ENCODE measurements at regions not wholly inside any gene's neighbourhood (a gene's known extent, or its start where the extent isn't known, plus 50 kb on each side); places are given as distances from the start of the nearest gene placed in this dataset.

DNA sequence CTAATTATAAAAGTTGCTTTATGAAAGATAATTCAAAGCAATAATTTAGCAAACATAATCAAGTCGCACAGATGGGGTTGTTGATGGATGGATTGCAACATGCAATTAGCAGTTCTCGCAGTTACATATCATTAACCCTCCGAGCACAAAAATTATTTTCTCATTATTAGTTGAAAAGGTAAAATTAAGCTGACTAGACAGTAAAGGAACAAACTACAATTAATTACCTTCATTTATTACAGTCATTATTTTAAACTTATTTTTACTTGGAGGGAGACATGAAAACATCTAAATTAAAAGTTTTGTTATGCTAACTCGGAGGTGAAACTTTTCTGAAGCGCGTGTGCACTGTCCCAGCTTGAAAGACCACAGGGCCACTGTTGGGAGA, 146.9 kb downstream of the PHETA1 start:
- no peaks in the 10 kb centered on the region for H3K36me3 ChIP-seq
- DNase-seq (no peak), ATAC-seq (ENCODE audit: low FRiP score in 2 of 2) (no peak)
- H3K4me3 ChIP-seq: no peak overlapping the region
- no peaks in the 10 kb centered on the region for H3K4me1 ChIP-seq
- H3K27me3 ChIP-seq: no peaks in the 10 kb centered on the region
- H3K9me3 ChIP-seq: no peaks in the 10 kb centered on the region
- H3K27ac ChIP-seq: no peak overlapping the region
- 69 to 70% methylated on average over 6 of the region's 6 CpGs for WGBS, 2 donors
- no peak for TF ChIP-seq POLR2A (IDR thresholded peaks at IDR 0.05)
- no peak for TF ChIP-seq POLR2AphosphoS5 (IDR thresholded peaks at IDR 0.05)
- TF ChIP-seq, protein P1, sequence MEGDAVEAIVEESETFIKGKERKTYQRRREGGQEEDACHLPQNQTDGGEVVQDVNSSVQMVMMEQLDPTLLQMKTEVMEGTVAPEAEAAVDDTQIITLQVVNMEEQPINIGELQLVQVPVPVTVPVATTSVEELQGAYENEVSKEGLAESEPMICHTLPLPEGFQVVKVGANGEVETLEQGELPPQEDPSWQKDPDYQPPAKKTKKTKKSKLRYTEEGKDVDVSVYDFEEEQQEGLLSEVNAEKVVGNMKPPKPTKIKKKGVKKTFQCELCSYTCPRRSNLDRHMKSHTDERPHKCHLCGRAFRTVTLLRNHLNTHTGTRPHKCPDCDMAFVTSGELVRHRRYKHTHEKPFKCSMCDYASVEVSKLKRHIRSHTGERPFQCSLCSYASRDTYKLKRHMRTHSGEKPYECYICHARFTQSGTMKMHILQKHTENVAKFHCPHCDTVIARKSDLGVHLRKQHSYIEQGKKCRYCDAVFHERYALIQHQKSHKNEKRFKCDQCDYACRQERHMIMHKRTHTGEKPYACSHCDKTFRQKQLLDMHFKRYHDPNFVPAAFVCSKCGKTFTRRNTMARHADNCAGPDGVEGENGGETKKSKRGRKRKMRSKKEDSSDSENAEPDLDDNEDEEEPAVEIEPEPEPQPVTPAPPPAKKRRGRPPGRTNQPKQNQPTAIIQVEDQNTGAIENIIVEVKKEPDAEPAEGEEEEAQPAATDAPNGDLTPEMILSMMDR (IDR thresholded peaks at IDR 0.05): no peak
- TF ChIP-seq EP300 (IDR thresholded peaks at IDR 0.05): no peak

DNA sequence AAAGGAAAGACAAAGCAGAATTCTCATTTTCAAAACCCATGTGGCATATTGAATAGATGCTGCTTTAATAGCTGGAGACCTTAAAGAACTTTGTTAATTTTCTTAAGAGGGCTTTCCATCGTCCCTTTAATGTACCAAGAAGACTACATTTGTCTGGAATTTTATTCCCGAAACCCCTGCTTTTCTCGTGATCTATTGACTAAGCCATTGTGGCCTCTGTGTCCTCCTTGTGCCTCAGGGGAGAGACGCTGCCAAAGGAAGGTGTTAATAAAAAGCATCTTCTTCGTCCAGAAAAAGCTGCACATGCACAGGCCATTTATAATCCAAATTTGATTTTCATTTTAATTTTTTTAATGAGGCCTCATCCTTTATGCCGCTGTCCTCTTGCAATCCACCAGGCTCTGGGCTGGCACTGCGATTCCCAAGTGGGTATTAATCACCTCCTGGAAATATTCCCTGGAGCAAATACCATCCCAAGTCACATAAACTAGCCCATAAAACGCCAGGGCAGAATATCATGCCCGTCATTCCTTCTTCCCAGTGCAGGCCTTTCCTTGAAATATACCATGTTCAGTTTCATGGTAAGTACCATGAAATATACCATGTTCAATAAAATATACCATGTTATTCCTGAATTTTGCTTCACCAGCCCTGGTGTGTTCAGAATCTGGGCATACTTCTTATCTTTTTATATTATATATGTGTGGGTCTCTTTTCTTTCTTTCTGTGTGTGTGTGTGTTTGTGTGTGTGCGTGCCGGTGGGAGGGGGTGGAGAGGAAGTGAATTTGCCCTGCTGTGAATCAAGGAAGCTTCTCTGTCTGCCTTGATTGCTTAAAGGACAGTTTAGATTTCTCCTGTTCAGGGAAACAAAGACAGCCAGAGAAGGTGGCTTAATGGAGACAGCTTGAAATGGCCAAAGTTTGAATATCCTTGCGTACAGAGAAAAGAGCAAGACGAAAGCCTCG, 147.6 kb downstream of the PHETA1 start:
- DNase-seq (no peak), ATAC-seq (ENCODE audit: low FRiP score in 2 of 2) (no peak)
- Histone ChIP-seq H3K4me1 (no peaks in the 10 kb centered on the region), H3K4me3 (no peak overlapping the region), H3K27ac (no peak overlapping the region), H3K9me3 (no peaks in the 10 kb centered on the region), H3K27me3 (no peaks in the 10 kb centered on the region), H3K36me3 (no peaks in the 10 kb centered on the region)
- WGBS, 2 donors: 65 to 71% methylated on average over 14 of the region's 14 CpGs
- TF ChIP-seq, protein P1 (IDR thresholded peaks at IDR 0.05): no peak
- TF ChIP-seq POLR2A (IDR thresholded peaks at IDR 0.05): no peak
- no peak for TF ChIP-seq EP300 (IDR thresholded peaks at IDR 0.05)
- TF ChIP-seq POLR2AphosphoS5 (IDR thresholded peaks at IDR 0.05): no peak

DNA sequence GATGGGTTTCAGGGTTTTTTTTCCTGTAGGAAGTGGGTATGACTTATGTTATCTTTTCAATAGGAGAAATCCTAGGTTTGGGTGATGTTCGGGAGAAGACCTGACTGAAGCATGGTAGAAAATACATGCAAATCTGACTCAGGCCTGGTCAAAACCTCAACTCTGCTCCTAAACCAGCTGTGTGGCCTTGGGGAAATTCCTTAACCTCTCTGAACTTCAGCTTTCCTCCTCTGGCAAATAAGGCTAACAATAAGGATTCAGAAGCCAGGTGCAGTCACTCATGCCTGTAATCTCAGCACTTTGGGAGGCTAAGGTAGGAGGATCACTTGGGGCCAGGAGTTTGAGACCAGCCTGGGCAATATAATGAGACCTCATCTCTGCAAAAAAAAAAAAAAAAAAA, 148.5 kb downstream of the PHETA1 start:
- no peak for ATAC-seq (ENCODE audit: low FRiP score in 2 of 2)
- Histone ChIP-seq H3K4me3 (no peak overlapping the region), H3K36me3 (no peaks in the 10 kb centered on the region), H3K27me3 (no peaks in the 10 kb centered on the region), H3K9me3 (no peaks in the 10 kb centered on the region), H3K27ac (no peak overlapping the region), H3K4me1 (no peaks in the 10 kb centered on the region)
- DNase-seq: no peak
- TF ChIP-seq EP300 (IDR thresholded peaks at IDR 0.05) (no peak), POLR2AphosphoS5 (IDR thresholded peaks at IDR 0.05) (no peak), POLR2A (IDR thresholded peaks at IDR 0.05) (no peak)
- TF ChIP-seq, protein P1 (IDR thresholded peaks at IDR 0.05): no peak
- 82 to 88% methylated on average over 1 of the region's 1 CpG for WGBS, 2 donors

DNA sequence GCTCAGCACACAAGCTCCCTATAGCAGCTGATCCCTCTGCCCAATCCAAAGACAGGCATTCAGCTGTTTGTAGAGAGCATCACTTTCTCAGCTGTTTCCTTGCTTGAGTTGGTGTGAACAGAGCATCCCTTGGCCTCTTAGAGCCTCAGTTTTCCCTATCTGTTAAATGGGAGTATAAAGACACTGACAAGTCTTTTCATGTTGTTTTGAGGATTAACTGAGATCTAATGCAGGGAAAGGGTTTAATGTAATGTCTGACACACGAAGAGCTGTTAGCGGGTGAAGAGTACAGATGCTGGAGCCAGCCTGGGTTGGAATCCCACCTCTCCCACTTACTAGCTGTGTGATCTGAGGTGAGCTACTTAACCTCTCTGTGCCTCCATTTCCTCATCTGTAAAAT, 149.5 kb downstream of the PHETA1 start:
- DNase-seq: no peak
- WGBS, 2 donors: 91 to 95% methylated on average over 2 of the region's 2 CpGs
- H3K27ac ChIP-seq: no peak overlapping the region

More for the DNA sequence above, 149.5 kb downstream of the PHETA1 start:
- TF ChIP-seq POLR2AphosphoS5 (IDR thresholded peaks at IDR 0.05): no peak
- no peak for TF ChIP-seq EP300 (IDR thresholded peaks at IDR 0.05)
- no peak for TF ChIP-seq POLR2A (IDR thresholded peaks at IDR 0.05)
- TF ChIP-seq, protein P1 (IDR thresholded peaks at IDR 0.05): no peak
- Histone ChIP-seq H3K4me1 (no peaks in the 10 kb centered on the region), H3K9me3 (no peaks in the 10 kb centered on the region), H3K4me3 (no peak overlapping the region), H3K27me3 (no peaks in the 10 kb centered on the region), H3K36me3 (no peaks in the 10 kb centered on the region)
- ATAC-seq (ENCODE audit: low FRiP score in 2 of 2): no peak
